PC-9 (cell line): ENCODE measurements at regions not wholly inside any gene's neighbourhood (a gene's known extent, or its start where the extent isn't known, plus 50 kb on each side); places are given as distances from the start of the nearest gene placed in this dataset.
"Not testable (repeated sequence)": the region's sequence is repeated elsewhere in the genome, so short reads cannot be mapped to it uniquely, and the experiment has no call there.

Experiments
- BruUV-seq: library from RNA; stranded (reverse); fragments of 400-500 nt; replicated peaks from 2 replicates; lab custom pipeline; 2021; lab: Mats Ljungman, UMichigan
- CTCF ChIA-PET: fragments of 300-600 bp; sonication (Branson Sonifier 250); formaldehyde crosslinking; loops from one replicate; lab custom pipeline; 2022; ENCODE audit warnings: antibody characterized with exemption; lab: Charles Lee
- POLR2A ChIA-PET: fragments of 300-600 bp; sonication (Branson Sonifier 250); formaldehyde crosslinking; loops from one replicate; lab custom pipeline; 2022; ENCODE audit warnings: antibody characterized with exemption; ENCODE audit not compliant: unreplicated experiment; lab: Charles Lee
- DNase-seq, 2 experiments: peaks; one replicate each; pipeline versions ENCODE4 v3.0.0 to v3.0.0-alpha.2; 2015 to 2022; ENCODE audit warnings: mixed read lengths in 1 of 2
- H2AFZ ChIP-seq: fragments of 200-600 bp; sonication (generic); 2 replicates; pipeline ENCODE4 v1.8.1; 2017; ENCODE audit warnings: antibody characterized with exemption
- H3F3A ChIP-seq: fragments of 200-600 bp; sonication (generic); 2 replicates; pipeline ENCODE4 v1.8.1; 2017; ENCODE audit warnings: antibody characterized with exemption, mild to moderate bottlenecking, low read depth; ENCODE audit not compliant: insufficient read depth
- H3K27ac ChIP-seq: fragments of 200-600 bp; sonication (generic); 2 replicates; pipeline ENCODE4 v1.6.1; 2016; ENCODE audit warnings: mixed run types
- H3K27me3 ChIP-seq: fragments of 200-600 bp; sonication (generic); 2 replicates; pipeline ENCODE4 v1.6.1; 2016; ENCODE audit warnings: low read depth, mixed run types; ENCODE audit not compliant: insufficient read depth
- H3K36me3 ChIP-seq: fragments of 200-600 bp; sonication (generic); 2 replicates; pipeline ENCODE4 v1.6.1; 2016; ENCODE audit warnings: low read depth, mixed run types
- H3K4me1 ChIP-seq: fragments of 200-600 bp; sonication (generic); replicated peaks from 2 replicates; pipeline ENCODE4 v1.6.1; 2016; ENCODE audit warnings: mixed run types; ENCODE audit not compliant: insufficient read depth
- H3K4me2 ChIP-seq: fragments of 200-600 bp; sonication (generic); 2 replicates; pipeline ENCODE4 v1.6.1; 2017; ENCODE audit warnings: mixed run types
- H3K4me3 ChIP-seq: fragments of 200-600 bp; sonication (generic); 2 replicates; pipeline ENCODE4 v1.6.1; 2016; ENCODE audit warnings: mixed run types
- H3K79me2 ChIP-seq: fragments of 200-600 bp; sonication (generic); 2 replicates; pipeline ENCODE4 v1.6.1; 2017; ENCODE audit warnings: low read depth, mixed run types
- H3K9me2 ChIP-seq: fragments of 200-600 bp; sonication (generic); 2 replicates; pipeline ENCODE4 v1.8.1; 2017; ENCODE audit warnings: mild to moderate bottlenecking; ENCODE audit not compliant: insufficient read depth
- H3K9me3 ChIP-seq: fragments of 200-600 bp; sonication (generic); 2 replicates; pipeline ENCODE4 v1.8.1; 2016; ENCODE audit warnings: low read depth; ENCODE audit not compliant: insufficient read depth
- H4K20me1 ChIP-seq: fragments of 200-600 bp; sonication (generic); 2 replicates; pipeline ENCODE4 v1.8.1; 2017; ENCODE audit not compliant: insufficient read depth
- EZH2 ChIP-seq: fragments of 200-600 bp; sonication (generic); IDR thresholded peaks from 2 replicates; pipeline ENCODE4 v1.8.0; 2017; ENCODE audit warnings: antibody characterized with exemption, low read depth
- intact Hi-C: fragments of 100-400 bp; cut with micrococcal nuclease; formaldehyde crosslinking; loops from one replicate; pipeline ENCODE4 v1.10.0; 2022; ENCODE audit not compliant: unreplicated experiment
- TF ChIP-seq, protein P1 (sequence below): fragments of 200-600 bp; sonication (generic); conservative IDR thresholded peaks from 2 replicates; pipeline ENCODE4 v1.6.1; 2017; ENCODE audit warnings: mixed run types, antibody characterized with exemption, mild to moderate bottlenecking, moderate library complexity

GRCh38 chr6:144528743-144529425, 243.7 kb downstream of the UTRN start:
- Histone ChIP-seq H3K27ac (no peak overlapping the region), H3F3A (no peaks in the 10 kb centered on the region), H3K4me2 (no peak overlapping the region), H4K20me1 (no peaks in the 10 kb centered on the region; the same call in 1 of the 2 replicates), H3K9me2 (no peaks in the 10 kb centered on the region), H2AFZ (no peak overlapping the region), H3K79me2 (no peaks in the 10 kb centered on the region), H3K36me3 (peaks cover 14% of the 10 kb centered on the region), H3K4me3 (no peak overlapping the region), H3K4me1 (no peaks in the 10 kb centered on the region), H3K27me3 (no peaks in the 10 kb centered on the region), H3K9me3 (no peaks in the 10 kb centered on the region)
- no peak for TF ChIP-seq EZH2
- TF ChIP-seq, protein P1, sequence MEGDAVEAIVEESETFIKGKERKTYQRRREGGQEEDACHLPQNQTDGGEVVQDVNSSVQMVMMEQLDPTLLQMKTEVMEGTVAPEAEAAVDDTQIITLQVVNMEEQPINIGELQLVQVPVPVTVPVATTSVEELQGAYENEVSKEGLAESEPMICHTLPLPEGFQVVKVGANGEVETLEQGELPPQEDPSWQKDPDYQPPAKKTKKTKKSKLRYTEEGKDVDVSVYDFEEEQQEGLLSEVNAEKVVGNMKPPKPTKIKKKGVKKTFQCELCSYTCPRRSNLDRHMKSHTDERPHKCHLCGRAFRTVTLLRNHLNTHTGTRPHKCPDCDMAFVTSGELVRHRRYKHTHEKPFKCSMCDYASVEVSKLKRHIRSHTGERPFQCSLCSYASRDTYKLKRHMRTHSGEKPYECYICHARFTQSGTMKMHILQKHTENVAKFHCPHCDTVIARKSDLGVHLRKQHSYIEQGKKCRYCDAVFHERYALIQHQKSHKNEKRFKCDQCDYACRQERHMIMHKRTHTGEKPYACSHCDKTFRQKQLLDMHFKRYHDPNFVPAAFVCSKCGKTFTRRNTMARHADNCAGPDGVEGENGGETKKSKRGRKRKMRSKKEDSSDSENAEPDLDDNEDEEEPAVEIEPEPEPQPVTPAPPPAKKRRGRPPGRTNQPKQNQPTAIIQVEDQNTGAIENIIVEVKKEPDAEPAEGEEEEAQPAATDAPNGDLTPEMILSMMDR, result no peak
- POLR2A ChIA-PET, result no interaction called here
- no TSS peak for BruUV-seq
- CTCF ChIA-PET, result no interaction called here
- intact Hi-C loops, result no loop called here
- DNase-seq, result peak; percentile 29 to 48

- no peaks in the 10 kb centered on the region for H4K20me1 ChIP-seq
- no peak overlapping the region for H3K4me3 ChIP-seq
- ChIA-PET POLR2A (no interaction called here), CTCF (no interaction called here)
- H3F3A ChIP-seq, result no peaks in the 10 kb centered on the region
- intact Hi-C loops, result no loop called here
- no peaks in the 10 kb centered on the region for H3K4me1 ChIP-seq
- H3K27me3 ChIP-seq, result no peaks in the 10 kb centered on the region
- TF ChIP-seq, protein P1, result no peak
- TF ChIP-seq EZH2, result no peak
- peaks cover 14% of the 10 kb centered on the region for H3K36me3 ChIP-seq
- H3K27ac ChIP-seq, result no peak overlapping the region
- no peak overlapping the region for H2AFZ ChIP-seq
- no TSS peak for BruUV-seq
- H3K4me2 ChIP-seq, result no peak overlapping the region
- no peaks in the 10 kb centered on the region for H3K9me2 ChIP-seq
- DNase-seq, result no peak
- H3K9me3 ChIP-seq, result no peaks in the 10 kb centered on the region
- no peaks in the 10 kb centered on the region for H3K79me2 ChIP-seq
Observed at GRCh38 chr6:144530118-144530517, 245.0 kb downstream of the UTRN start.

GRCh38 chr6:144532238-144532637, 247.1 kb downstream of the UTRN start:
- H3K4me1 ChIP-seq, H3K9me2 ChIP-seq, BruUV-seq, H3K27ac ChIP-seq, POLR2A ChIA-PET, H3K79me2 ChIP-seq, intact Hi-C loops, DNase-seq, H2AFZ ChIP-seq, H3K4me3 ChIP-seq, H3K9me3 ChIP-seq, H3K4me2 ChIP-seq, CTCF ChIA-PET, H4K20me1 ChIP-seq, H3F3A ChIP-seq, H3K27me3 ChIP-seq: not testable (repeated sequence)
- peaks cover 14% of the 10 kb centered on the region for H3K36me3 ChIP-seq
